ENCODE measurements at regions not wholly inside any gene's neighbourhood (a gene's known extent, or its start where the extent isn't known, plus 50 kb on each side); places are given as distances from the start of the nearest gene placed in this dataset.

GRCh38 chr15:47897525-47897924, 180.2 kb downstream of the SEMA6D start:
- TF ChIP-seq CTCF (IDR thresholded peaks at IDR 0.05; ENCODE audit: insufficient read depth, low read depth, low read length) (no peak), EZH2 (IDR thresholded peaks at IDR 0.05; ENCODE audit: insufficient read depth, low read length) (no peak)
